HCT116 (cell line): ENCODE measurements at regions not wholly inside any gene's neighbourhood (a gene's known extent, or its start where the extent isn't known, plus 50 kb on each side); places are given as distances from the start of the nearest gene placed in this dataset.

Experiments
- ATAC-seq: fragments of 200-7000 bp; cut with Tn5 transposase; 2 replicates; pipeline ENCODE4 v1.9.1; 2020; ENCODE audit warnings: mild to moderate bottlenecking, moderate library complexity
- BruUV-seq: library from RNA; stranded (reverse); fragments of 400-500 nt; replicated peaks from 2 replicates; lab custom pipeline; 2021; lab: Mats Ljungman, UMichigan
- CTCF ChIA-PET: fragments of 300-600 bp; sonication (Branson Sonifier 250); formaldehyde crosslinking; loops from one replicate; lab custom pipeline; 2021; ENCODE audit warnings: antibody characterized with exemption; lab: Charles Lee
- POLR2A ChIA-PET: fragments of 300-600, 350-600 bp; sonication (Branson Sonifier 250); formaldehyde crosslinking; loops from one replicate; lab custom pipeline; 2021; ENCODE audit warnings: antibody characterized with exemption; lab: Charles Lee
- RAD21 ChIA-PET, 2 experiments: fragments of 300-600 bp; sonication (Branson Sonifier 250); formaldehyde crosslinking; loops; one replicate each; lab custom pipeline; 2023; ENCODE audit warnings: low total read pairs in 2 of 2; ENCODE audit not compliant: uncharacterized antibody in 2 of 2, unreplicated experiment in 2 of 2, low non-redundant PET in 1 of 2; lab: Charles Lee
- DNase-seq: peaks from one replicate; pipeline ENCODE4 v3.0.0-alpha.2; 2010; ENCODE audit warnings: low read depth, low spot score
- H2AFZ ChIP-seq: fragments of 200-600 bp; shearing (Covaris generic), sonication (generic); 2 replicates; pipeline ENCODE4 v1.6.1; 2017; ENCODE audit warnings: low read depth, mixed run types, mixed read lengths, antibody characterized with exemption, low read length; ENCODE audit not compliant: poor library complexity, severe bottlenecking
- H3K27ac ChIP-seq: 2 replicates; pipeline ENCODE4 v1.5.1; 2012; ENCODE audit warnings: low read depth, low read length
- H3K27me3 ChIP-seq: fragments of 200-600 bp; sonication (generic); 2 replicates; pipeline ENCODE4 v1.6.1; 2016; ENCODE audit warnings: mixed run types, low read length, mixed read lengths; ENCODE audit not compliant: insufficient read depth
- H3K36me3 ChIP-seq, 2 experiments: fragments of 200-500 bp in 1 of 2; fragments of 200-600 bp in 1 of 2; sonication (Bioruptor generic) in 1 of 2; sonication (generic) in 1 of 2; 2 replicates each; pipeline versions ENCODE4 v1.5.1 to v1.6.1; 2014 to 2016; ENCODE audit warnings: low read length in 2 of 2, inconsistent platforms in 1 of 2, mixed read lengths in 1 of 2, mixed run types in 1 of 2; ENCODE audit not compliant: insufficient read depth in 2 of 2, control insufficient read depth in 1 of 2
- H3K4me1 ChIP-seq, 2 experiments: fragments of 200-600 bp in 1 of 2; sonication (generic) in 1 of 2; 2 replicates each; pipeline versions ENCODE4 v1.5.1 to v1.6.1; 2012 to 2017; ENCODE audit warnings: low read length in 2 of 2, inconsistent platforms in 1 of 2, mild to moderate bottlenecking in 1 of 2, mixed read lengths in 1 of 2, mixed run types in 1 of 2, moderate library complexity in 1 of 2; ENCODE audit not compliant: insufficient read depth in 2 of 2, control insufficient read depth in 1 of 2
- H3K4me2 ChIP-seq: fragments of 200-600 bp; sonication (generic); 2 replicates; pipeline ENCODE4 v1.6.1; 2017; ENCODE audit warnings: mixed run types, low read length, mixed read lengths
- H3K4me3 ChIP-seq, 2 experiments: fragments of 200-600 bp in 1 of 2; sonication (generic) in 1 of 2; replicated peaks in 1 of 2; 2 replicates each; pipeline ENCODE4 v1.5.1; 2011 to 2016; ENCODE audit warnings: low read length in 2 of 2, control low read depth in 1 of 2, low read depth in 1 of 2, mild to moderate bottlenecking in 1 of 2, mixed read lengths in 1 of 2, mixed run types in 1 of 2
- H3K79me2 ChIP-seq: fragments of 200-600 bp; sonication (generic); 2 replicates; pipeline ENCODE4 v1.6.1; 2017; ENCODE audit warnings: mild to moderate bottlenecking, mixed run types, low read length, moderate library complexity, mixed read lengths; ENCODE audit not compliant: insufficient read depth
- H3K9ac ChIP-seq: fragments of 200-600 bp; sonication (generic); 2 replicates; pipeline ENCODE4 v1.6.1; 2016; ENCODE audit warnings: low read length, mixed read lengths
- H3K9me2 ChIP-seq: fragments of 200-600 bp; sonication (generic), shearing (Covaris generic); 2 replicates; pipeline ENCODE4 v1.6.1; 2017; ENCODE audit warnings: mixed run types, mild to moderate bottlenecking, moderate library complexity; ENCODE audit not compliant: insufficient read depth
- H3K9me3 ChIP-seq, 2 experiments: fragments of 200-500 bp in 1 of 2; fragments of 200-600 bp in 1 of 2; sonication (Bioruptor generic) in 1 of 2; sonication (generic) in 1 of 2; 2 replicates each; pipeline ENCODE4 v1.6.1; 2014 to 2017; ENCODE audit warnings: low read length in 2 of 2, mixed read lengths in 2 of 2, inconsistent platforms in 1 of 2, low read depth in 1 of 2, mild to moderate bottlenecking in 1 of 2, mixed run types in 1 of 2, moderate library complexity in 1 of 2; ENCODE audit not compliant: control insufficient read depth in 1 of 2, insufficient read depth in 1 of 2
- H4K20me1 ChIP-seq: fragments of 200-600 bp; sonication (generic), shearing (Covaris generic); 2 replicates; pipeline ENCODE4 v1.6.1; 2017; ENCODE audit warnings: mixed run types, mild to moderate bottlenecking, moderate library complexity; ENCODE audit not compliant: insufficient read depth
- CBX3 ChIP-seq: IDR thresholded peaks from 2 replicates; pipeline ENCODE4 v1.6.1; 2012; ENCODE audit warnings: low read depth
- CEBPB ChIP-seq: IDR thresholded peaks from 2 replicates; pipeline ENCODE4 v1.6.1; 2012; ENCODE audit warnings: low read depth
- CTCF ChIP-seq, 3 experiments: fragments of 200-600 bp in 1 of 3; sonication (generic) in 1 of 3; IDR thresholded peaks in 2 of 3; conservative IDR thresholded peaks in 1 of 3; 2 replicates each; pipeline ENCODE4 v1.5.1; 2012 to 2017; ENCODE audit warnings: low read depth in 2 of 3, low read length in 2 of 3, antibody characterized with exemption in 1 of 3, borderline replicate concordance in 1 of 3, control low read depth in 1 of 3, mild to moderate bottlenecking in 1 of 3, mixed read lengths in 1 of 3, mixed run types in 1 of 3, moderate library complexity in 1 of 3; ENCODE audit not compliant: insufficient read depth in 1 of 3
- EGR1 ChIP-seq: IDR thresholded peaks from 2 replicates; pipeline ENCODE4 v1.6.1; 2012; ENCODE audit warnings: low read depth
- ELF1 ChIP-seq: IDR thresholded peaks from 2 replicates; pipeline ENCODE4 v1.6.1; 2012; ENCODE audit warnings: low read depth, borderline replicate concordance
- EZH2phosphoT487 ChIP-seq: fragments of 200-600 bp; IDR thresholded peaks from 2 replicates; pipeline ENCODE4 v1.6.1; 2018; ENCODE audit warnings: antibody characterized with exemption, borderline replicate concordance
- FOSL1 ChIP-seq: IDR thresholded peaks from 2 replicates; pipeline ENCODE4 v1.6.1; 2012; ENCODE audit warnings: low read depth
- JUND ChIP-seq: IDR thresholded peaks from 2 replicates; pipeline ENCODE4 v1.6.1; 2012
- POLR2A ChIP-seq: IDR thresholded peaks from 2 replicates; pipeline ENCODE4 v1.7.0; 2011; ENCODE audit warnings: borderline replicate concordance; ENCODE audit not compliant: insufficient read depth, insufficient read length; ENCODE audit errors: extremely low read depth
- RAD21 ChIP-seq: IDR thresholded peaks from 2 replicates; pipeline ENCODE4 v1.6.1; 2012; ENCODE audit warnings: low read depth, mild to moderate bottlenecking
- SRF ChIP-seq: IDR thresholded peaks from 2 replicates; pipeline ENCODE4 v1.6.1; 2012; ENCODE audit warnings: low read depth
- YY1 ChIP-seq: IDR thresholded peaks from 2 replicates; pipeline ENCODE4 v1.6.1; 2011; ENCODE audit warnings: low read length, low read depth, moderate library complexity, mild to moderate bottlenecking; ENCODE audit not compliant: insufficient replicate concordance; ENCODE audit errors: extremely low read depth
- ZNF274 ChIP-seq: fragments of 200-500 bp; sonication (Bioruptor generic); IDR thresholded peaks from 2 replicates; pipeline ENCODE4 v1.6.1; 2014; ENCODE audit warnings: mild to moderate bottlenecking, low read depth, low read length, inconsistent platforms
- intact Hi-C: fragments of 100-400 bp; cut with micrococcal nuclease; formaldehyde crosslinking; loops from 2 replicates; pipeline ENCODE4 v1.10.0; 2022
- TF ChIP-seq, protein P1 (sequence below): IDR thresholded peaks from 2 replicates; pipeline ENCODE4 v1.6.1; 2012
- TF ChIP-seq, protein P2 (sequence below): IDR thresholded peaks from 2 replicates; pipeline ENCODE4 v1.6.1; 2011; ENCODE audit warnings: mild to moderate bottlenecking, low read length, moderate library complexity; ENCODE audit not compliant: insufficient replicate concordance; ENCODE audit errors: extremely low read depth

GRCh38 chr20:12056839-12057238, 139.1 kb downstream of the BTBD3 start:
- POLR2A ChIA-PET: no interaction called here
- TF ChIP-seq JUND (no peak), CEBPB (no peak), EZH2phosphoT487 (no peak), EGR1 (no peak), ELF1 (no peak), SRF (no peak), YY1 (no peak), CTCF (IDR thresholded peaks at IDR 0.05 in 2 of 3, conservative IDR thresholded peaks at IDR 0.05 in 1 of 3; ENCODE audit: borderline replicate concordance in 1 of 3, insufficient read depth in 1 of 3, low read depth in 2 of 3, low read length in 2 of 3) (no peak), CBX3 (no peak), ZNF274 (no peak), FOSL1 (no peak), POLR2A (no peak), RAD21 (no peak)
- TF ChIP-seq, protein P1, sequence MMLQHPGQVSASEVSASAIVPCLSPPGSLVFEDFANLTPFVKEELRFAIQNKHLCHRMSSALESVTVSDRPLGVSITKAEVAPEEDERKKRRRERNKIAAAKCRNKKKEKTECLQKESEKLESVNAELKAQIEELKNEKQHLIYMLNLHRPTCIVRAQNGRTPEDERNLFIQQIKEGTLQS: no peak
- TF ChIP-seq, protein P2, sequence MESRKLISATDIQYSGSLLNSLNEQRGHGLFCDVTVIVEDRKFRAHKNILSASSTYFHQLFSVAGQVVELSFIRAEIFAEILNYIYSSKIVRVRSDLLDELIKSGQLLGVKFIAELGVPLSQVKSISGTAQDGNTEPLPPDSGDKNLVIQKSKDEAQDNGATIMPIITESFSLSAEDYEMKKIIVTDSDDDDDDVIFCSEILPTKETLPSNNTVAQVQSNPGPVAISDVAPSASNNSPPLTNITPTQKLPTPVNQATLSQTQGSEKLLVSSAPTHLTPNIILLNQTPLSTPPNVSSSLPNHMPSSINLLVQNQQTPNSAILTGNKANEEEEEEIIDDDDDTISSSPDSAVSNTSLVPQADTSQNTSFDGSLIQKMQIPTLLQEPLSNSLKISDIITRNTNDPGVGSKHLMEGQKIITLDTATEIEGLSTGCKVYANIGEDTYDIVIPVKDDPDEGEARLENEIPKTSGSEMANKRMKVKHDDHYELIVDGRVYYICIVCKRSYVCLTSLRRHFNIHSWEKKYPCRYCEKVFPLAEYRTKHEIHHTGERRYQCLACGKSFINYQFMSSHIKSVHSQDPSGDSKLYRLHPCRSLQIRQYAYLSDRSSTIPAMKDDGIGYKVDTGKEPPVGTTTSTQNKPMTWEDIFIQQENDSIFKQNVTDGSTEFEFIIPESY: no peak
- TF ChIP-seq, all 23 proteins: peak for 0
- H3K79me2 ChIP-seq: no peaks in the 10 kb centered on the region
- H3K36me3 ChIP-seq: no peaks in the 10 kb centered on the region
- no peaks in the 10 kb centered on the region for H3K27me3 ChIP-seq
- DNase-seq: no peak
- no TSS peak for BruUV-seq
- H3K9ac ChIP-seq: no peak overlapping the region
- H3K4me1 ChIP-seq: no peaks in the 10 kb centered on the region
- ChIA-PET CTCF (no interaction called here), RAD21 (no interaction called here)
- no peak overlapping the region for H2AFZ ChIP-seq
- H4K20me1 ChIP-seq: no peaks in the 10 kb centered on the region
- intact Hi-C loops: no loop called here
- no peak overlapping the region for H3K27ac ChIP-seq
- ATAC-seq: no peak
- no peak overlapping the region for H3K4me3 ChIP-seq
- no peaks in the 10 kb centered on the region for H3K9me2 ChIP-seq
- no peak overlapping the region for H3K4me2 ChIP-seq
- no peaks in the 10 kb centered on the region; a peak in 2 of 4 replicates for H3K9me3 ChIP-seq
